Thoracic aorta (tissue), 2 donors: ENCODE measurements at regions not wholly inside any gene's neighbourhood (a gene's known extent, or its start where the extent isn't known, plus 50 kb on each side); places are given as distances from the start of the nearest gene placed in this dataset.
A peak's percentile ranks its signal among the peaks of the same experiment; 100 is the strongest.
"Not testable (repeated sequence)": the region's sequence is repeated elsewhere in the genome, so short reads cannot be mapped to it uniquely, and the experiment has no call there.

Experiments used
- ATAC-seq: fragments of 150-250 bp; one replicate; pipeline ENCODE4 v1.8.0; 2017; ENCODE audit warnings: low read depth; ENCODE audit not compliant: insufficient number of reproducible peaks, low FRiP score
- DNase-seq: peaks from one replicate; pipeline ENCODE4 v3.0.0-alpha.2; 2020; ENCODE audit warnings: low spot score
- H3K27ac ChIP-seq, 2 donors: fragments of 200-600 bp; sonication (generic); 1 replicate in 1 of 2; 2 replicates in 1 of 2; pipeline ENCODE4 v1.5.1; 2016; ENCODE audit warnings: mild to moderate bottlenecking in 2 of 2, moderate library complexity in 2 of 2
- H3K27me3 ChIP-seq: fragments of 200-600 bp; sonication (generic); replicated peaks from 2 replicates; pipeline ENCODE4 v1.6.0; 2016; ENCODE audit warnings: mild to moderate bottlenecking; ENCODE audit not compliant: insufficient read depth
- H3K36me3 ChIP-seq: fragments of 200-600 bp; sonication (generic); one replicate; pipeline ENCODE4 v1.5.1; 2016
- H3K4me1 ChIP-seq, 2 donors: fragments of 200-600 bp; sonication (generic); 1 replicate in 1 of 2; 2 replicates in 1 of 2; pipeline versions ENCODE4 v1.5.1 to v1.6.0; 2016; ENCODE audit warnings: low read depth in 2 of 2, mild to moderate bottlenecking in 1 of 2; ENCODE audit not compliant: control insufficient read depth in 1 of 2
- H3K4me3 ChIP-seq: fragments of 200-600 bp; sonication (generic); 2 replicates; pipeline ENCODE4 v1.5.1; 2016; ENCODE audit warnings: mild to moderate bottlenecking
- H3K9me3 ChIP-seq: fragments of 200-600 bp; sonication (generic); 2 replicates; pipeline ENCODE4 v1.5.1; 2016
- TF ChIP-seq, protein P1 (sequence below): fragments of 200-600 bp; sonication (generic); IDR thresholded peaks from one replicate; pipeline ENCODE4 v1.5.1; 2019; ENCODE audit warnings: antibody characterized with exemption

DNA sequence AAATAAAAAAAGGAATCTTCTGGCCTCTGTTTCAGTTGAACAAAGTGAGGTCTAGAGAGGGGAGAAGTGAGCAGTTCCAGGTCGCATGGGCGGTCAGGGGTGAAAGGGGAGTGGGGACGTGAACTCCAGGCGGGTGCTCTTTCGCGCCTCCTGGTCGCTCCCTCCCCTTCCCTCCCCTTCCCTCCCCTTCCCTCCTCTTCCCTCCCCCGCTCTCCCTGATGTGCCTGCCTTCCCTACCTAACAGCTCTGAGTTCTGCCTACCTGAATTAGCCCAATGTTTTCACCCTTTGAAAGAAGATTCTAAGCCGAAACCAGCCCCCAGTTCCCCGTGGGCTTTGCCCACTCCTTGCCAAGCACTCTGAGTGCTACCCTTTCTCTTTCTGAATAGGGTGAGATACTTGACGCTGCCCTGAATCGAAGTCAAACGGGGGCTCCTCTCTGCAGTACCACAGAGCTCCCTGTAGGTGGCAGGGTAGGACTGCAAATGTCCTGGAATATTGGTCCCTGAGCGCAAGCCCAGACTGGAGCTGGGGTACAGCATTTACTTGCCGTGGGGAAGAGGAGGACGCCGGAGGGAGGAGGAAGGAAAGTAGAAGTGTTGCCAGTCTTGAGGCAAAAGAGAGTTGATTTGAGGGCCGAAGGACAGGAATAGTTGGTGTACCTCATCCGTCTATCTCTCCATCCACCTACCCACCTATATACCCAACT lies 214.4 kb downstream of the NPIPA7 start:
- ATAC-seq, H3K27ac ChIP-seq, H3K27me3 ChIP-seq, H3K4me1 ChIP-seq, DNase-seq, H3K36me3 ChIP-seq, H3K9me3 ChIP-seq, H3K4me3 ChIP-seq: not testable (repeated sequence)
- TF ChIP-seq, protein P1, sequence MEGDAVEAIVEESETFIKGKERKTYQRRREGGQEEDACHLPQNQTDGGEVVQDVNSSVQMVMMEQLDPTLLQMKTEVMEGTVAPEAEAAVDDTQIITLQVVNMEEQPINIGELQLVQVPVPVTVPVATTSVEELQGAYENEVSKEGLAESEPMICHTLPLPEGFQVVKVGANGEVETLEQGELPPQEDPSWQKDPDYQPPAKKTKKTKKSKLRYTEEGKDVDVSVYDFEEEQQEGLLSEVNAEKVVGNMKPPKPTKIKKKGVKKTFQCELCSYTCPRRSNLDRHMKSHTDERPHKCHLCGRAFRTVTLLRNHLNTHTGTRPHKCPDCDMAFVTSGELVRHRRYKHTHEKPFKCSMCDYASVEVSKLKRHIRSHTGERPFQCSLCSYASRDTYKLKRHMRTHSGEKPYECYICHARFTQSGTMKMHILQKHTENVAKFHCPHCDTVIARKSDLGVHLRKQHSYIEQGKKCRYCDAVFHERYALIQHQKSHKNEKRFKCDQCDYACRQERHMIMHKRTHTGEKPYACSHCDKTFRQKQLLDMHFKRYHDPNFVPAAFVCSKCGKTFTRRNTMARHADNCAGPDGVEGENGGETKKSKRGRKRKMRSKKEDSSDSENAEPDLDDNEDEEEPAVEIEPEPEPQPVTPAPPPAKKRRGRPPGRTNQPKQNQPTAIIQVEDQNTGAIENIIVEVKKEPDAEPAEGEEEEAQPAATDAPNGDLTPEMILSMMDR, result peak; percentile 50

DNA sequence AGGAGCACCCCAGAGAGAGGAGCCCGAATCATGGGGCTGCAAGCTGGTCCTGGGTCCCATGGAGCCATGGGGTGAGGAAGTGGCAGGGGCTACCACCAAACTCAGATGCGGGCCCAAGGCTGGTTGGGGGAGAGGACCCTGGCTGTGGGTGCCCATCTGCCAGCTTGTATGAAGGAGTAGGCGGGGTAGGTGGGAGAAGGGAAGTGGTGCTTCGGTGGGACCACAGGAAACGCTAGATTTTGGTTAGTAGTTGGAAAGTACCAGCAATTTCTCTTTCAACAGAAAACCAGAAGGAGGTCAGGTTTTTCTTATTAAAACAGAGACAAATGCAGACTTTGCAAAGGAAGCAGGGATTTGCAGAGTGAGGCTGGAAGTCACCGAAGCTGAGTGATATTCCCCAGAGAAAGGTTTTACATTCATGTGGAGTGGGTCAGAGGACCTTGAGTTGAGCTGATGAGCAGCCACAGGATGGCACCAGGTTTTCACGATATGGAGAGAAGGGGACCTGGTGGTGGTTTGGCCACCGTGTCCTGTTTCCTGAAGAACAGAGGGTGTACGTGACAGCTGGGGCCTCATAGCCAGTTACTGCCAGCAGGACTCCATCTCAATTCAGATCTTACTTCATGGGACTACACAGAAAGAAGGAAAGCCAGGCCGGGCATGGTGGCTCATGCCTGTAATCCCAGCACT lies 216.2 kb downstream of the NPIPA7 start:
- not testable (repeated sequence) for DNase-seq, H3K4me3 ChIP-seq, H3K9me3 ChIP-seq, H3K36me3 ChIP-seq, H3K27me3 ChIP-seq, H3K4me1 ChIP-seq, ATAC-seq, H3K27ac ChIP-seq

DNA sequence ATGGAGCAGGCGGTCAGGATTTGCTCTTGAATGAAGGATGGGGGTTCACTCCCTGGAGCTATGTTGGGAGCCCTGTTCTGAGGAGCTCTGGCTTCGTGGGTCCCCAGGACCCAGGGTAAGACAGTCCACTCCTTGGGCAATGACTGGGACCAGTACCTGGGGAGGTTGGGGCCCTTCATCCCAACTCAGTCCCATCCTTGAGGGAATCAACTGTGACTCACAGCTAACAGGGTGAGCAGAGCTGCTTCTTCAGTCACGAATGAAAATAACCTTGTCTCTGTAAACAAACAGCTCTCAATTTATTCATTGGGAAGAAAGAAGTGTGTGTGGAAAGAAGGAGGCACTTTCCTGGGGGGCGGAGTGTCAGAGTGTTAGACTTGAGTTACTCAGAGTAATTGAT lies 222.3 kb downstream of the NPIPA7 start:
- not testable (repeated sequence) for ATAC-seq, H3K4me1 ChIP-seq, H3K4me3 ChIP-seq, H3K27me3 ChIP-seq, H3K9me3 ChIP-seq, H3K36me3 ChIP-seq, H3K27ac ChIP-seq, DNase-seq

DNA sequence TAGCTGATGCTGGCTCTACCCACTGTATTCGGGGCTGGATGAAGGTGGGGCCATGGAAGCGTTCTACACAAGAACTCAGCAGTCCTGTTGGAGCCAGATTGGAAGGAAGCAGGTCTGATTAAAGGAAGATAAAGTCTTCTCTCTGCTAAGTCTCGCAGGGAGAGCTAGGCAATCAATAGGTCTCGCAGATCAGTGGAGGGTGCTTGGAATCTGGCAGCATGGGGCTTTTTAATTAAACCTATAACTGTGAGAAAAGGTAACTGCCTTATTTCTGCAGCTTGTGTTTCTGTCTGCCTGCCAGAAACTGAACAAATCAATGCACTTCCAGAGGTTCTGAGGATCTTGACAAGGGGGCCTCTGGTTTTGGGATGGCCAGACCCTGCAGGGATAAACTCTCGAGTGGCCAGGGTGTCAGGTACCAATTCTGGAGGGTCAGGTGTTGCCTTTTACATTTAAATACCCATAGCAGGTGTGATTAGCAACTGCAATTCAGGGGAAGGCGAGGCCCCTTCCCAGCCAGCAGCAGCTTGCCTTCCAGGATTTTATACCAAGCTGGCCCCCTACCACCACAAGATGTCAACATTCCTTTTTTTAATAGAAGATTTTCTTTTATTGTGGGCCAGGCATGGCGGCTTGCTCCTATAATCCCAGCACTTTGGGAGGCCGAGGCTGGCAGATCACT lies 228.6 kb downstream of the NPIPA7 start:
- not testable (repeated sequence) for H3K9me3 ChIP-seq, H3K36me3 ChIP-seq, DNase-seq, H3K4me3 ChIP-seq, H3K27ac ChIP-seq, H3K27me3 ChIP-seq, H3K4me1 ChIP-seq, ATAC-seq

DNA sequence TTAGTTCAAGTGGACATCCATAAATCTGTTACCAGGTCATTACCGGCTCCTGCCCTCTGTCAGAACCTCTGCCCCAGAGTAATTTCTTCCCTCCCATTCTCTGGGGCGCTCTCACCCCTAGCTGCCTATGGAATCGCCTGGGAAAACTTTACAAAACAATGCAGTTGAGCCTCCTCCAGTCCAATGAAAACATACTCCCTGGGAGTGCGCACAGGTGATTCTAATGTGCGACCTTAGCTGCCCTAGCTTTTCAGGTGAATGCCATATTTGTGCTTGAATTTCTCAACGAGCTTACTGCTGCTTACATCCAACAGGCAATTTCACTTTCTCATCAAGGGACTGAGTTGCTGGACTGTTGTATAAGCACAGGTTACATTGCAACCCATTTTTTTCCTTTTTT lies 230.7 kb downstream of the NPIPA7 start:
- H3K4me3 ChIP-seq, H3K9me3 ChIP-seq, H3K27ac ChIP-seq, H3K27me3 ChIP-seq, H3K4me1 ChIP-seq, DNase-seq, H3K36me3 ChIP-seq, ATAC-seq: not testable (repeated sequence)

DNA sequence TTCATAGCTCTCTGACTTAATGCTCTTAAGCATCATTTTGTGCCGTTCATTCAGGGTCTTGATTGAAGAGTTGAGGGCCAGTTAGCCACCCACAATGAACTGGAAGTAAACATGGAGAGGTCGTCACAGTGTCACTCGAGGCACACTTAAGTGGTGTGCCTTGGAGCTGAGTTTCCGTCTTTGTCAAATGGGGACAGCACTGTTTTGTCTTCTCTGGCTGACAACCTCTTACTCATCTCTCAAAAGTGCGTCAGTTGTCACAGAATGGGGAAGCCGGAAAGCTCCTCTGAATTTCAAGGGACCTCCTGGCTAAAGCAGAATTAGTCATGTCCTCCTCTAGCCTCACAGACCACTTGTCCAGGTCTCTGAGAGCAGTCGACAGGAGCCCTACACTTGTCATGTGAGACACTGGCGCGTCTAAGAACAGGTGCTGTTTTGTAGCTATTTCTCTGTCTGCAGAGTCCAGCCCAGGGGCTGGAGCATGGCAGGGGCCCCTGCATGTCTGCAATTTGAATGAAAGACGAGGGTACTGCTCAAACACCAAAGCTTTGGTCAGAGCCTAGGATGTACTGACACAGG lies 231.5 kb downstream of the NPIPA7 start:
- not testable (repeated sequence) for H3K4me3 ChIP-seq, H3K27ac ChIP-seq, ATAC-seq, H3K27me3 ChIP-seq, DNase-seq, H3K36me3 ChIP-seq, H3K4me1 ChIP-seq, H3K9me3 ChIP-seq

DNA sequence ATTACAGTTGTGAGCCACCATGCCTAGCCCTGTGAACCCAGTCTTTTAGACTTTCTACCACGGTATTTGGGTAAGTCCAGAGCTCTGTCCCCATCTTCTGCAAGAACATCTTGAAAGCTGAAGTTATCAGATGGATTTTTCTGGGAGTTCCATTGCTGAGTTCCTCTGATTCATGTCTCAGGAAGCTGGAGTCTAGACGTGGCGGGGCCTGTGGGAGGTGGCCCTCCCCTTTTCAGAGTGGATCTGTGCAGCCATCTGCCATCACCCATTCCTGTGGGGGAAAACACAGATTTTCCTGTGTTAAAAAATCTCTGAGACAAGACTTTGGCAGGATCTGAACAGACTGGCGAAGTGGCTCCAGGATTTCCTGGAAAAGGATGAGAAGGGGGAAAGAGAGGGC lies 234.3 kb downstream of the NPIPA7 start:
- H3K4me1 ChIP-seq, DNase-seq, ATAC-seq, H3K9me3 ChIP-seq, H3K27ac ChIP-seq, H3K4me3 ChIP-seq, H3K27me3 ChIP-seq, H3K36me3 ChIP-seq: not testable (repeated sequence)

DNA sequence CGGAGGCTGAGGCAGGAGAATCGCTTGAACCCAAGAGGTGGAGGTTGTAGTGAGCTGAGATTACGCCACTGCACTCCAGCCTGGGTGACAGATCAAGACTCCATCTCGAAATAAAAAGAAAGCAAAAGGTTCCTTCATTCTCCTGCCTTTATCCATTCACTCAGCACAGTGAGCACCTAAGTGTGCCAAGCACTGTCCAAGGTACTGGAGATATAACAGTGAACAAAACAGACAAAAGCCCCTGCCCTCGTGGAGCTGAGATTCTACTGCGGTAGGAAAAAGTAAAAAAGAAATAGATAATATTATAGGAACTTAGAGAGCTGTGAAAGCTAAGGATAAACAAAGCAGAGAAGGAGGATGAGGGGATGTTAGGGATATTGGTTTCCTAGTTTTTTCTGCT lies 235.5 kb downstream of the NPIPA7 start:
- DNase-seq, H3K4me3 ChIP-seq, ATAC-seq, H3K27ac ChIP-seq, H3K36me3 ChIP-seq, H3K4me1 ChIP-seq, H3K9me3 ChIP-seq, H3K27me3 ChIP-seq: not testable (repeated sequence)

DNA sequence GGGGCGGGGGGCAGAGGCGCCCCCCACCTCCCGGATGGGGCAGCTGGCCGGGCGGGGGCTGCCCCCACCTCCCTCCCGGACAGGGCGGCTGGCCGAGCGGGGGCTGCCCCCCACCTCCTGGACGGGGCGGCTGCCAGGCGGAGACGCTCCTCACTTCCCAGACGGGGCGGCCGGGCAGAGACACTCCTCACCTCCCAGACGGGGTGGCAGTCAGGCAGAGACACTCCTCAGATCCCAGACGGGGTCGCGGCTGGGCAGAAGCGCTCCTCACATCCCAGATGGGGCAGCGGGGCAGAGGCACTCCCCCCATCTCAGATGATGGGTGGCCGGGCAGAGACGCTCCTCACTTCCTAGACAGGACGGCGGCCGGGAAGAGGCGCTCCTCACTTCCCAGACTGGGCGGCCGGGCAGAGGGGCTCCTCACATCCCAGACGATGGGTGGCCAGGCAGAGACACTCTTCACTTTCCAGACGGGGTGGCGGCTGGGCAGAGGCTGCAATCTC lies 240.1 kb downstream of the NPIPA7 start:
- H3K4me1 ChIP-seq, ATAC-seq, H3K4me3 ChIP-seq, H3K36me3 ChIP-seq, H3K27me3 ChIP-seq, H3K27ac ChIP-seq, H3K9me3 ChIP-seq, DNase-seq: not testable (repeated sequence)

DNA sequence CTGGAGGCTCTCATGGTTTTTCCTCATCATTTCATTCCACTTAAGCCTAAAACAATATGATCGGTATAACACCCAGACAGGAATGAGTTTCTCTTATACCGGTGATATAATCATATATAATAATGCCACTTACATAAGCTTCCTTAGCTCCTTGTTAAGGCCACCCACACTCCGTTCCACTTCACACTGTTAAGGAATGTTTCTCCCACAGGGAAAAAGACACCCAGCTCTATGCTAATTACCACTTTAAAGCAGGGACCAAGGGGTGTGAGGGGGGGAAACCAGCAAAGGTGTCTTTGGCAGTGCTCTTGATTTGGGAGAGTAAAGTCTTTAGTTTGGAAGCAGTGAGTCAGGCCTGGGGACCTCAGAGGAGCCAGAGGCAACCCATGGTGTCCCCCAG lies 245.4 kb downstream of the NPIPA7 start:
- not testable (repeated sequence) for H3K27me3 ChIP-seq, H3K27ac ChIP-seq, H3K36me3 ChIP-seq, DNase-seq, H3K9me3 ChIP-seq, ATAC-seq, H3K4me3 ChIP-seq, H3K4me1 ChIP-seq

DNA sequence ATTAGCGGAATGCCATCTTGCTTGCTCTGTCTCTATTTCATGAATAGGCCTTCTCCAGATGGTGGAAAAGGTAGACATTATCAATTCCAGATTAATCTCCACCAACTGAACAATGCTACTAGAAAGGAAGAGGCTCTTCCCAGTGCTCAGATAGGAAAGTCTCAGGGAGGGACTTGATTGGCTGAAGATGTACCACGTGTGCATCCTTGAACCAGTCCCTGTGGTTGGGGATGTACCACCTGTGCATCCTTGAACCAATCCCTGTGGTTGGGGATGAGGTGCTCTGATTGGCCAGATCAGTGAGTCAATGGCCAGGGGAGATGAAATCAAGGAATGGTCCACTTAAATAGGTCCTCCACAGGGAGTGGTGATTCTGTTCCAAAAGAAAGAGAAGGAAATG lies 246.2 kb downstream of the NPIPA7 start:
- not testable (repeated sequence) for H3K36me3 ChIP-seq, H3K4me3 ChIP-seq

More for the DNA sequence above, 246.2 kb downstream of the NPIPA7 start:
- ATAC-seq, H3K27me3 ChIP-seq, H3K4me1 ChIP-seq, H3K27ac ChIP-seq, DNase-seq, H3K9me3 ChIP-seq: not testable (repeated sequence)
